Neural cell (in vitro differentiated cells): ENCODE measurements at regions not wholly inside any gene's neighbourhood (a gene's known extent, or its start where the extent isn't known, plus 50 kb on each side); places are given as distances from the start of the nearest gene placed in this dataset.

Experiments
- H2AFZ ChIP-seq: fragments of 200-600, 300-800 bp; sonication (generic), shearing (Covaris generic); 2 replicates; pipeline ENCODE4 v1.6.0; 2014; ENCODE audit warnings: low read depth, mild to moderate bottlenecking, antibody characterized with exemption, low read length, moderate library complexity
- H3F3A ChIP-seq: fragments of 200-600 bp; shearing (Covaris generic); 2 replicates; pipeline ENCODE4 v1.6.1; 2016; ENCODE audit warnings: mild to moderate bottlenecking, moderate library complexity, mixed read lengths, antibody characterized with exemption, low read length; ENCODE audit not compliant: insufficient read depth, poor library complexity, severe bottlenecking
- H3K27ac ChIP-seq: fragments of 200-600, 300-800 bp; sonication (generic), shearing (Covaris generic); 2 replicates; pipeline ENCODE4 v1.5.1; 2014; ENCODE audit warnings: mild to moderate bottlenecking, low read length, moderate library complexity
- H3K27me3 ChIP-seq: fragments of 300-800, 200-600 bp; sonication (generic), shearing (Covaris generic); 2 replicates; pipeline ENCODE4 v1.6.0; 2014; ENCODE audit warnings: mild to moderate bottlenecking, low read depth, low read length, moderate library complexity; ENCODE audit not compliant: insufficient read depth
- H3K36me3 ChIP-seq: fragments of 300-800, 200-600 bp; sonication (generic), shearing (Covaris generic); 2 replicates; pipeline ENCODE4 v1.5.1; 2014; ENCODE audit warnings: mild to moderate bottlenecking, antibody characterized with exemption, low read length, moderate library complexity; ENCODE audit not compliant: insufficient read depth
- H3K4me2 ChIP-seq: fragments of 300-800, 200-600 bp; sonication (generic), shearing (Covaris generic); 2 replicates; pipeline ENCODE4 v1.6.0; 2014; ENCODE audit warnings: mild to moderate bottlenecking, low read length
- H3K4me3 ChIP-seq: fragments of 300-800, 200-600 bp; sonication (generic), shearing (Covaris generic); 2 replicates; pipeline ENCODE4 v1.5.1; 2014; ENCODE audit warnings: mild to moderate bottlenecking, low read length, moderate library complexity
- H3K79me2 ChIP-seq: fragments of 200-600 bp; shearing (Covaris generic); replicated peaks from 2 replicates; pipeline ENCODE4 v1.6.0; 2014; ENCODE audit warnings: mild to moderate bottlenecking, low read length, moderate library complexity; ENCODE audit not compliant: insufficient read depth
- H3K9ac ChIP-seq: fragments of 300-800, 200-600 bp; sonication (generic), shearing (Covaris generic); 2 replicates; pipeline ENCODE4 v1.6.1; 2016; ENCODE audit warnings: mild to moderate bottlenecking, low read length, mixed read lengths
- H3K9me2 ChIP-seq: fragments of 200-600 bp; shearing (Covaris generic); 2 replicates; pipeline ENCODE4 v1.6.1; 2016; ENCODE audit warnings: mild to moderate bottlenecking, low read length, mixed read lengths; ENCODE audit not compliant: insufficient read depth
- H3K9me3 ChIP-seq: fragments of 200-600, 300-800 bp; sonication (generic), shearing (Covaris generic); 2 replicates; pipeline ENCODE4 v1.6.1; 2016; ENCODE audit warnings: mild to moderate bottlenecking, mixed run types, low read length, moderate library complexity, mixed read lengths
- H4K20me1 ChIP-seq: fragments of 200-600 bp; shearing (Covaris generic); 2 replicates; pipeline ENCODE4 v1.6.1; 2016; ENCODE audit warnings: mild to moderate bottlenecking, mixed run types; ENCODE audit not compliant: insufficient read depth
- CTCF ChIP-seq: fragments of 450-650 bp; IDR thresholded peaks from 2 replicates; pipeline ENCODE4 v1.5.1; 2014; ENCODE audit warnings: antibody characterized with exemption, mild to moderate bottlenecking, moderate library complexity; ENCODE audit not compliant: poor library complexity, severe bottlenecking
- EP300 ChIP-seq: fragments of 450-650 bp; conservative IDR thresholded peaks from 2 replicates; pipeline ENCODE4 v1.6.1; 2014; ENCODE audit warnings: antibody characterized with exemption, mild to moderate bottlenecking, moderate library complexity; ENCODE audit not compliant: poor library complexity, severe bottlenecking
- EZH2 ChIP-seq: fragments of 200-600, 300-800 bp; shearing (Covaris generic), sonication (generic); IDR thresholded peaks from 2 replicates; pipeline ENCODE4 v1.6.1; 2014; ENCODE audit warnings: antibody characterized with exemption, low read length, borderline replicate concordance, mild to moderate bottlenecking; ENCODE audit not compliant: insufficient read depth, poor library complexity, severe bottlenecking
- MXI1 ChIP-seq: fragments of 450-650 bp; conservative IDR thresholded peaks from 2 replicates; pipeline ENCODE4 v1.6.1; 2014; ENCODE audit warnings: antibody characterized with exemption, mild to moderate bottlenecking; ENCODE audit not compliant: poor library complexity, severe bottlenecking
- POLR2AphosphoS5 ChIP-seq: IDR thresholded peaks from 2 replicates; pipeline ENCODE4 v1.6.1; 2012
- RAD21 ChIP-seq: fragments of 450-650 bp; conservative IDR thresholded peaks from 2 replicates; pipeline ENCODE4 v1.6.1; 2014; ENCODE audit warnings: antibody characterized with exemption, mild to moderate bottlenecking, moderate library complexity
- REST ChIP-seq: IDR thresholded peaks from 2 replicates; pipeline ENCODE4 v1.6.1; 2012; ENCODE audit warnings: borderline replicate concordance
- SMC3 ChIP-seq: fragments of 450-650 bp; conservative IDR thresholded peaks from 2 replicates; pipeline ENCODE4 v1.6.1; 2014; ENCODE audit warnings: antibody characterized with exemption, mild to moderate bottlenecking, moderate library complexity; ENCODE audit not compliant: poor library complexity
- TAF1 ChIP-seq: IDR thresholded peaks from 2 replicates; pipeline ENCODE4 v1.6.1; 2012; ENCODE audit warnings: low read depth

- H4K20me1 ChIP-seq, result no peaks in the 10 kb centered on the region
- H3K27ac ChIP-seq, result no peak overlapping the region
- H3F3A ChIP-seq, result no peaks in the 10 kb centered on the region
- TF ChIP-seq EZH2 (no peak), EP300 (no peak), POLR2AphosphoS5 (no peak), SMC3 (no peak), RAD21 (no peak), TAF1 (no peak), CTCF (no peak), REST (no peak)
- H3K4me2 ChIP-seq, result no peak overlapping the region
- no peak overlapping the region for H2AFZ ChIP-seq
- H3K9me2 ChIP-seq, result no peaks in the 10 kb centered on the region
- no peak overlapping the region for H3K9ac ChIP-seq
- no peaks in the 10 kb centered on the region for H3K36me3 ChIP-seq
- no peaks in the 10 kb centered on the region for H3K9me3 ChIP-seq
- no peaks in the 10 kb centered on the region for H3K27me3 ChIP-seq
- no peak overlapping the region for H3K4me3 ChIP-seq
- no peaks in the 10 kb centered on the region for H3K79me2 ChIP-seq
Observed at GRCh38 chr5:1748271-1748670, 51.4 kb downstream of the MRPL36 start.

- H3K9me2 ChIP-seq, result no peaks in the 10 kb centered on the region
- no peaks in the 10 kb centered on the region for H3K9me3 ChIP-seq
- TF ChIP-seq TAF1, result no peak
- no peak for TF ChIP-seq POLR2AphosphoS5
- no peak for TF ChIP-seq RAD21
- TF ChIP-seq MXI1, result no peak
- TF ChIP-seq EP300, result no peak
- no peak for TF ChIP-seq REST
- TF ChIP-seq SMC3, result no peak
- TF ChIP-seq CTCF, result no peak
- TF ChIP-seq EZH2, result no peak
- H3K79me2 ChIP-seq, result no peaks in the 10 kb centered on the region
- no peaks in the 10 kb centered on the region for H4K20me1 ChIP-seq
- H2AFZ ChIP-seq, result no peak overlapping the region
- H3K9ac ChIP-seq, result no peak overlapping the region
- H3F3A ChIP-seq, result no peaks in the 10 kb centered on the region
- H3K4me2 ChIP-seq, result no peak overlapping the region
- H3K36me3 ChIP-seq, result no peaks in the 10 kb centered on the region
- no peaks in the 10 kb centered on the region for H3K27me3 ChIP-seq
- no peak overlapping the region for H3K27ac ChIP-seq
- no peak overlapping the region for H3K4me3 ChIP-seq
Observed at GRCh38 chr5:1747803-1748085, 51.9 kb downstream of the MRPL36 start.
